IMR-90 (cell line): ENCODE measurements at regions not wholly inside any gene's neighbourhood (a gene's known extent, or its start where the extent isn't known, plus 50 kb on each side); places are given as distances from the start of the nearest gene placed in this dataset.

ENCODE experiments used
- ATAC-seq: fragments of 200-7000 bp; cut with Tn5 transposase; 2 replicates; pipeline ENCODE4 v1.9.1; 2020; ENCODE audit warnings: low read depth, mild to moderate bottlenecking, moderate library complexity
- BruUV-seq: library from RNA; stranded (reverse); fragments of 400-500 nt; replicated peaks from 2 replicates; lab custom pipeline; 2021; lab: Mats Ljungman, UMichigan
- CTCF ChIA-PET: fragments of 300-600 bp; formaldehyde crosslinking; extraction: SDS; loops from one replicate; lab custom pipeline; 2021; ENCODE audit warnings: antibody characterized with exemption; lab: Yijun Ruan, JAX
- POLR2A ChIA-PET: fragments of 300-600 bp; sonication (Branson Sonifier 250); formaldehyde crosslinking; loops from one replicate; lab custom pipeline; 2022; ENCODE audit warnings: antibody characterized with exemption; ENCODE audit not compliant: unreplicated experiment; lab: Charles Lee
- DNase-seq: peaks from one replicate; pipeline ENCODE4 v3.0.0; 2013
- H2AFZ ChIP-seq: replicated peaks from 2 replicates; pipeline ENCODE3; 2013; ENCODE audit warnings: low read length, mild to moderate bottlenecking; ENCODE audit not compliant: poor library complexity
- H2AK5ac ChIP-seq: 2 replicates; pipeline ENCODE4 v1.6.1; 2013; ENCODE audit warnings: low read depth, low read length, inconsistent platforms
- H2AK9ac ChIP-seq: replicated peaks from 2 replicates; pipeline ENCODE3; 2013; ENCODE audit warnings: mild to moderate bottlenecking, low read depth, low read length, moderate library complexity; ENCODE audit not compliant: poor library complexity
- H2BK120ac ChIP-seq: 2 replicates; pipeline ENCODE4 v1.6.1; 2013; ENCODE audit warnings: low read depth, low read length, inconsistent platforms
- H2BK15ac ChIP-seq: 3 replicates; pipeline ENCODE4 v1.6.1; 2013; ENCODE audit warnings: low read depth, low read length, inconsistent platforms
- H2BK20ac ChIP-seq: 2 replicates; pipeline ENCODE4 v1.6.1; 2013; ENCODE audit warnings: low read depth, mild to moderate bottlenecking, inconsistent platforms, low read length, moderate library complexity
- H2BK5ac ChIP-seq: 2 replicates; pipeline ENCODE4 v1.6.1; 2013; ENCODE audit warnings: mild to moderate bottlenecking, low read depth, low read length, inconsistent platforms; ENCODE audit not compliant: poor library complexity, severe bottlenecking
- H3K14ac ChIP-seq: replicated peaks from 2 replicates; pipeline ENCODE4 v1.6.1; 2013; ENCODE audit warnings: low read depth, low read length, inconsistent platforms
- H3K18ac ChIP-seq: 2 replicates; pipeline ENCODE4 v1.6.1; 2013; ENCODE audit warnings: low read depth, low read length, control low read depth
- H3K23ac ChIP-seq: 2 replicates; pipeline ENCODE4 v1.6.1; 2013; ENCODE audit warnings: low read depth, low read length, inconsistent platforms
- H3K27ac ChIP-seq: 2 replicates; pipeline ENCODE4 v1.5.1; 2013; ENCODE audit warnings: mild to moderate bottlenecking, control low read depth, low read length; ENCODE audit not compliant: insufficient read depth
- H3K27me3 ChIP-seq: 2 replicates; pipeline ENCODE4 v1.6.1; 2013; ENCODE audit warnings: low read length; ENCODE audit not compliant: control insufficient read depth, insufficient read depth
- H3K36me3 ChIP-seq: 2 replicates; pipeline ENCODE4 v1.6.1; 2013; ENCODE audit warnings: low read length, mixed read lengths; ENCODE audit not compliant: control insufficient read depth, insufficient read depth
- H3K4ac ChIP-seq: 2 replicates; pipeline ENCODE4 v1.6.1; 2013; ENCODE audit warnings: low read depth, low read length, inconsistent platforms
- H3K4me1 ChIP-seq: 2 replicates; pipeline ENCODE4 v1.6.1; 2013; ENCODE audit warnings: low read length, mixed read lengths; ENCODE audit not compliant: control insufficient read depth, insufficient read depth
- H3K4me2 ChIP-seq: 2 replicates; pipeline ENCODE4 v1.6.1; 2013; ENCODE audit warnings: low read depth, mild to moderate bottlenecking, control low read depth, low read length, moderate library complexity
- H3K4me3 ChIP-seq: 2 replicates; pipeline ENCODE4 v1.5.1; 2013; ENCODE audit warnings: low read depth, mild to moderate bottlenecking, control low read depth, low read length, moderate library complexity; ENCODE audit not compliant: insufficient read depth
- H3K56ac ChIP-seq: 2 replicates; pipeline ENCODE4 v1.6.1; 2013; ENCODE audit warnings: low read length, inconsistent platforms; ENCODE audit not compliant: insufficient read depth; ENCODE audit errors: extremely low read depth
- H3K79me1 ChIP-seq, 2 experiments: 2 replicates each; pipeline ENCODE4 v1.6.1; 2013; ENCODE audit warnings: low read length in 2 of 2, inconsistent platforms in 1 of 2, low read depth in 1 of 2
- H3K9ac ChIP-seq: 2 replicates; pipeline ENCODE4 v1.6.1; 2013; ENCODE audit warnings: low read depth, low read length, control low read depth
- H3K9me1 ChIP-seq: 2 replicates; pipeline ENCODE4 v1.6.1; 2013; ENCODE audit warnings: low read length, inconsistent platforms; ENCODE audit not compliant: insufficient read depth
- H3K9me3 ChIP-seq: 2 replicates; pipeline ENCODE4 v1.6.1; 2013; ENCODE audit warnings: low read length; ENCODE audit not compliant: control insufficient read depth, insufficient read depth
- H4K20me1 ChIP-seq: 2 replicates; pipeline ENCODE4 v1.6.1; 2013; ENCODE audit warnings: low read length, inconsistent platforms; ENCODE audit not compliant: insufficient read depth
- H4K5ac ChIP-seq: 2 replicates; pipeline ENCODE4 v1.6.1; 2013; ENCODE audit warnings: mild to moderate bottlenecking, low read depth, low read length, control low read depth
- H4K8ac ChIP-seq, 2 experiments: 2 replicates each; pipeline ENCODE4 v1.6.1; 2013; ENCODE audit warnings: low read depth in 2 of 2, low read length in 2 of 2, control low read depth in 1 of 2, inconsistent platforms in 1 of 2
- H4K91ac ChIP-seq: 2 replicates; pipeline ENCODE4 v1.6.1; 2013; ENCODE audit warnings: low read depth, low read length, inconsistent platforms; ENCODE audit not compliant: insufficient read depth
- BHLHE40 ChIP-seq: fragments of 150-350 bp; IDR thresholded peaks from 2 replicates; pipeline ENCODE4 v1.6.1; 2016; ENCODE audit warnings: mild to moderate bottlenecking, low read depth, low read length
- CEBPB ChIP-seq: IDR thresholded peaks from 2 replicates; pipeline ENCODE4 v1.6.1; 2012; ENCODE audit warnings: low read depth, low read length, improper control_type of control experiment
- WGBS, 2 experiments: methylation state at CpG; one replicate each; pipeline versions ENCODE4 v1.1.5 to v1.1.7; 2013; ENCODE audit warnings: missing lambda C conversion rate in 2 of 2; ENCODE audit not compliant: insufficient read length in 1 of 2; ENCODE audit errors: extremely low coverage in 2 of 2; 5-methylcytosine and 5-hydroxymethylcytosine counted together
- dilution Hi-C: fragments of 300-500 bp; cut with HindIII; formaldehyde crosslinking; loops from one replicate; pipeline ENCODE4 v1.14.3; 2018; ENCODE audit warnings: low sequenced_read_pairs; ENCODE audit not compliant: unreplicated experiment
- in situ Hi-C: fragments of 300-500 bp; cut with MboI; formaldehyde crosslinking; loops from 3 replicates; pipeline ENCODE4 v1.14.3; 2019; ENCODE audit warnings: low sequenced_read_pairs, inconsistent platforms, mixed read lengths
- intact Hi-C: fragments of 100-400 bp; cut with micrococcal nuclease; formaldehyde crosslinking; loops from 2 replicates; pipeline ENCODE4 v1.10.0; 2022
- TF ChIP-seq, protein P1 (sequence below): fragments of 150-350 bp; IDR thresholded peaks from 2 replicates; pipeline ENCODE4 v1.6.1; 2017; ENCODE audit warnings: mild to moderate bottlenecking, antibody characterized with exemption, low read length, low read depth

DNA sequence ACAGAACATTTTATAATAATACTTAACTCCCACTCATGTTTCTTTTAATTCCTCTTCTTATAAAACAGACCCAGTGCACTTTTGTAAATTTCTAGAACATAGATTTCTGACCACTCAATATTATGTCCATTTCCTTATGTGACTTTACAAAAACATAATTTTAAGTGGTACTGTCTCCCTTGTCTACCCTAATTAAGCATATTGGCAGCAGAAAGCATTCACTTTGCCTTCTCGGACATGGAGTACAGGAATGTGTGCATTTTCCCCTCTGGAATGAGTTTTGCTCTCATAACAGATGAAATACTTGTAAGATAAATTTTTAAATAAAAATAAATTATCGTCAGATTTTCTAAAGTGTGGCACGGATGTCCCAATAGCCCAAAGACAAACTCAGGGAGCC, 129.5 kb upstream of the MDM1 start:
- H3K27me3 ChIP-seq = no peaks in the 10 kb centered on the region
- ATAC-seq = no peak
- intact Hi-C loops = no loop called here
- H3K4me1 ChIP-seq = no peaks in the 10 kb centered on the region
- no peak overlapping the region for H4K91ac ChIP-seq
- no TSS peak for BruUV-seq
- H2AK5ac ChIP-seq = no peak overlapping the region
- no peaks in the 10 kb centered on the region for H3K36me3 ChIP-seq
- no peak overlapping the region for H3K18ac ChIP-seq
- no peak for DNase-seq
- no peaks in the 10 kb centered on the region for H3K9me3 ChIP-seq
- H3K4ac ChIP-seq = no peak overlapping the region
- no peak overlapping the region for H3K9ac ChIP-seq
- H3K14ac ChIP-seq = no peak overlapping the region
- no peak overlapping the region for H3K4me3 ChIP-seq
- ChIA-PET POLR2A (no interaction called here), CTCF (no interaction called here)
- no peak overlapping the region for H3K4me2 ChIP-seq
- no peak overlapping the region for H3K27ac ChIP-seq
- H4K20me1 ChIP-seq = no peaks in the 10 kb centered on the region
- H2BK120ac ChIP-seq = no peak overlapping the region
- no peaks in the 10 kb centered on the region for H3K9me1 ChIP-seq
- no peak overlapping the region for H2BK20ac ChIP-seq
- dilution Hi-C loops = no loop called here
- H3K56ac ChIP-seq = no peak overlapping the region
- no peak overlapping the region for H4K5ac ChIP-seq
- no peak overlapping the region for H4K8ac ChIP-seq
- TF ChIP-seq, protein P1, sequence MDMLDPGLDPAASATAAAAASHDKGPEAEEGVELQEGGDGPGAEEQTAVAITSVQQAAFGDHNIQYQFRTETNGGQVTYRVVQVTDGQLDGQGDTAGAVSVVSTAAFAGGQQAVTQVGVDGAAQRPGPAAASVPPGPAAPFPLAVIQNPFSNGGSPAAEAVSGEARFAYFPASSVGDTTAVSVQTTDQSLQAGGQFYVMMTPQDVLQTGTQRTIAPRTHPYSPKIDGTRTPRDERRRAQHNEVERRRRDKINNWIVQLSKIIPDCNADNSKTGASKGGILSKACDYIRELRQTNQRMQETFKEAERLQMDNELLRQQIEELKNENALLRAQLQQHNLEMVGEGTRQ = no peak
- TF ChIP-seq CEBPB (no peak), BHLHE40 (no peak)
- in situ Hi-C loops = no loop called here
- H2BK5ac ChIP-seq = no peak overlapping the region
- H3K79me1 ChIP-seq = no peaks in the 10 kb centered on the region
- no peak overlapping the region for H2BK15ac ChIP-seq
- H3K23ac ChIP-seq = no peak overlapping the region
- WGBS, 2 experiments = no CpG with 5 or more reads among the region's 3 CpGs
- H2AK9ac ChIP-seq = no peak overlapping the region
- H2AFZ ChIP-seq = no peak overlapping the region
